ENCODE measurements at regions not wholly inside any gene's neighbourhood (a gene's known extent, or its start where the extent isn't known, plus 50 kb on each side); places are given as distances from the start of the nearest gene placed in this dataset.

DNA sequence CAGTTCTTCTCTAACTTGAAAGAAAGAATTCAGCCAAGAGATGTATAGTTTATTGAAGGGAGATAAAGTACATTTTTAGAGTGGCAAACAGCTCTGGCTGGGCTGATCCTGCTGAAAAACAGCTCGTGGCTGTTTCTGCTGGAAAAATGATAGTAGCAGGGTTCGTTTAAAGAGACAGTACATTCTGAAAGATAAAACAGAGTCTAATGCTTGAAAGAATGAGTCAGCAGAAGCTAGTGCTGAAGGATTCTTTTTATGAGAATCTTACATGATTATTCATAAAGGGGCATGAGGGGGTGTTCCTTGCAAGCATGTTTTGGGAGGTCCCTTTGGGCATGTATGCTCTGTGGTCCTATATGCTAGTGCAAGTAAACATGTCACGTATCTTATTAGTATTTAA, 790.0 kb downstream of the PCDH18 start:
- no peaks in the 10 kb centered on the region for H3K36me3 ChIP-seq (ENCODE audit: control insufficient read depth, insufficient read depth, low read length)
- peak; percentile 25 to 39 for DNase-seq (ENCODE audit: low read depth in 2 of 2)
- no peaks in the 10 kb centered on the region for H3K9me3 ChIP-seq (ENCODE audit: control insufficient read depth, insufficient read depth, low read depth, low read length)
- H3K27ac ChIP-seq (ENCODE audit: insufficient read depth, low read length), result no peak overlapping the region
- peak overlapping the region; percentile 41 for H2AFZ ChIP-seq (ENCODE audit: low read length)
- H3K4me2 ChIP-seq (ENCODE audit: extremely low read depth, insufficient read depth, low read length), result peak overlapping the region; percentile 45
- H3K4me1 ChIP-seq (ENCODE audit: control insufficient read depth, extremely low read depth, insufficient read depth, low read length), result no peaks in the 10 kb centered on the region
- no peak overlapping the region for H3K9ac ChIP-seq (ENCODE audit: insufficient read depth, low read length)
- H3K79me2 ChIP-seq (ENCODE audit: control insufficient read depth, insufficient read depth, low read length), result no peaks in the 10 kb centered on the region
- TF ChIP-seq, protein P1, sequence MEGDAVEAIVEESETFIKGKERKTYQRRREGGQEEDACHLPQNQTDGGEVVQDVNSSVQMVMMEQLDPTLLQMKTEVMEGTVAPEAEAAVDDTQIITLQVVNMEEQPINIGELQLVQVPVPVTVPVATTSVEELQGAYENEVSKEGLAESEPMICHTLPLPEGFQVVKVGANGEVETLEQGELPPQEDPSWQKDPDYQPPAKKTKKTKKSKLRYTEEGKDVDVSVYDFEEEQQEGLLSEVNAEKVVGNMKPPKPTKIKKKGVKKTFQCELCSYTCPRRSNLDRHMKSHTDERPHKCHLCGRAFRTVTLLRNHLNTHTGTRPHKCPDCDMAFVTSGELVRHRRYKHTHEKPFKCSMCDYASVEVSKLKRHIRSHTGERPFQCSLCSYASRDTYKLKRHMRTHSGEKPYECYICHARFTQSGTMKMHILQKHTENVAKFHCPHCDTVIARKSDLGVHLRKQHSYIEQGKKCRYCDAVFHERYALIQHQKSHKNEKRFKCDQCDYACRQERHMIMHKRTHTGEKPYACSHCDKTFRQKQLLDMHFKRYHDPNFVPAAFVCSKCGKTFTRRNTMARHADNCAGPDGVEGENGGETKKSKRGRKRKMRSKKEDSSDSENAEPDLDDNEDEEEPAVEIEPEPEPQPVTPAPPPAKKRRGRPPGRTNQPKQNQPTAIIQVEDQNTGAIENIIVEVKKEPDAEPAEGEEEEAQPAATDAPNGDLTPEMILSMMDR (conservative IDR thresholded peaks at IDR 0.05 in 1 of 2, IDR thresholded peaks at IDR 0.05 in 1 of 2; ENCODE audit: low read depth in 1 of 2, low read length in 2 of 2), result no peak
- TF ChIP-seq EZH2 (IDR thresholded peaks at IDR 0.05; ENCODE audit: low read length, missing control alignments), result no peak
- H3K4me3 ChIP-seq (replicated peaks in 1 of 4; ENCODE audit: control extremely low read depth in 1 of 4, insufficient read depth in 1 of 4, low read depth in 3 of 4, low read length in 4 of 4), result no peak overlapping the region
- H3K27me3 ChIP-seq (ENCODE audit: control insufficient read depth, insufficient read depth, low read length), result no peaks in the 10 kb centered on the region
- H4K20me1 ChIP-seq (ENCODE audit: control insufficient read depth, extremely low read depth, insufficient read depth, low read length), result no peaks in the 10 kb centered on the region

DNA sequence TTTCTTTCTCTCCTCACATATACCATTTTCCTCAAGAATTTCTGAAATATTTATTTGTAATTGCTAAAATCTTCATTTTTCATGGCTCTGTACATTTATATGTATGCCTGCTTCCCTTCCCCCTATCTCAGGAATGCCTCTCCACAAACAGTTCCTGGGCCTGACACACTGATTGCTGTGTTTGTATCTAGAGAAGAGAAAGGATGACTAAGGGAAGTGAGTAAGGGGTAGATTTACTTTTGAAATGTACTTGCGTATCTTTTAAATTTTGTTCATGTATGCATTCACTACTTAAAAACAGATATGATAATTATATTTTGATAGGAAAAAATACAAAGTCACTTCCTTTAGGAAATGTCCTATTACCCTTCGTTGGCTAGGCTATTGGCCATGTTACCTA, 790.8 kb downstream of the PCDH18 start:
- peak; percentile 26 to 38 for DNase-seq (ENCODE audit: low read depth in 2 of 2)
- H3K9ac ChIP-seq (ENCODE audit: insufficient read depth, low read length), result no peak overlapping the region
- no peak for TF ChIP-seq EZH2 (IDR thresholded peaks at IDR 0.05; ENCODE audit: low read length, missing control alignments)
- TF ChIP-seq, protein P1 (conservative IDR thresholded peaks at IDR 0.05 in 1 of 2, IDR thresholded peaks at IDR 0.05 in 1 of 2; ENCODE audit: low read depth in 1 of 2, low read length in 2 of 2), result no peak
- no peaks in the 10 kb centered on the region for H3K36me3 ChIP-seq (ENCODE audit: control insufficient read depth, insufficient read depth, low read length)
- H3K27ac ChIP-seq (ENCODE audit: insufficient read depth, low read length), result no peak overlapping the region
- H4K20me1 ChIP-seq (ENCODE audit: control insufficient read depth, extremely low read depth, insufficient read depth, low read length), result no peaks in the 10 kb centered on the region
- H3K9me3 ChIP-seq (ENCODE audit: control insufficient read depth, insufficient read depth, low read depth, low read length), result no peaks in the 10 kb centered on the region
- no peaks in the 10 kb centered on the region for H3K4me1 ChIP-seq (ENCODE audit: control insufficient read depth, extremely low read depth, insufficient read depth, low read length)
- H3K79me2 ChIP-seq (ENCODE audit: control insufficient read depth, insufficient read depth, low read length), result no peaks in the 10 kb centered on the region
- H3K27me3 ChIP-seq (ENCODE audit: control insufficient read depth, insufficient read depth, low read length), result no peaks in the 10 kb centered on the region
- no peak overlapping the region for H3K4me2 ChIP-seq (ENCODE audit: extremely low read depth, insufficient read depth, low read length)
- H3K4me3 ChIP-seq (replicated peaks in 1 of 4; ENCODE audit: control extremely low read depth in 1 of 4, insufficient read depth in 1 of 4, low read depth in 3 of 4, low read length in 4 of 4), result no peak overlapping the region
- no peak overlapping the region for H2AFZ ChIP-seq (ENCODE audit: low read length)

DNA sequence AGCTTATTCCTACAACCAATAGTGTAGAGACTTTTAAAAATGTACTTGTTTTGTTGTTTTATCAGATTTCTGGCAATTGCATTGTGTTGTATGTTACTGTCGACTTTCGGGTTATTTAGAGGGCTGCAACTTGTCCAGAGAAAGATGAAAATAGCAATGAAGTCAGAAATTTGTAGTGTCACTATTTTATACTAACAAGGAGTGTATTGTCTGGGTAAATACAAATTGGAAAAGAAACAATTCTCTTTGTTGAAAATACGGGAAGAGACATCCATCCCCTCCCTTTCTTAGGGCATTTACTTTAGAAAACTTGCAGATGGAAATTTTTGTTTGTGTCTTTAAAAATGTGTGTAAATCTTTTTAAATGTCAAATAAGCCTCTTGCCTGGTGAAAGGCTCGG, 792.0 kb downstream of the PCDH18 start:
- TF ChIP-seq, protein P1 (conservative IDR thresholded peaks at IDR 0.05 in 1 of 2, IDR thresholded peaks at IDR 0.05 in 1 of 2; ENCODE audit: low read depth in 1 of 2, low read length in 2 of 2), result no peak
- no peak for TF ChIP-seq EZH2 (IDR thresholded peaks at IDR 0.05; ENCODE audit: low read length, missing control alignments)
- H3K4me2 ChIP-seq (ENCODE audit: extremely low read depth, insufficient read depth, low read length), result no peak overlapping the region
- no peak overlapping the region for H3K9ac ChIP-seq (ENCODE audit: insufficient read depth, low read length)
- no peaks in the 10 kb centered on the region for H3K36me3 ChIP-seq (ENCODE audit: control insufficient read depth, insufficient read depth, low read length)
- no peaks in the 10 kb centered on the region for H3K27me3 ChIP-seq (ENCODE audit: control insufficient read depth, insufficient read depth, low read length)
- H4K20me1 ChIP-seq (ENCODE audit: control insufficient read depth, extremely low read depth, insufficient read depth, low read length), result no peaks in the 10 kb centered on the region
- H3K9me3 ChIP-seq (ENCODE audit: control insufficient read depth, insufficient read depth, low read depth, low read length), result no peaks in the 10 kb centered on the region
- H3K4me1 ChIP-seq (ENCODE audit: control insufficient read depth, extremely low read depth, insufficient read depth, low read length), result no peaks in the 10 kb centered on the region
- H3K79me2 ChIP-seq (ENCODE audit: control insufficient read depth, insufficient read depth, low read length), result no peaks in the 10 kb centered on the region
- DNase-seq (ENCODE audit: low read depth in 2 of 2), result no peak
- no peak overlapping the region for H3K27ac ChIP-seq (ENCODE audit: insufficient read depth, low read length)
- H2AFZ ChIP-seq (ENCODE audit: low read length), result no peak overlapping the region
- H3K4me3 ChIP-seq (replicated peaks in 1 of 4; ENCODE audit: control extremely low read depth in 1 of 4, insufficient read depth in 1 of 4, low read depth in 3 of 4, low read length in 4 of 4), result no peak overlapping the region

All from fibroblast of lung (primary cell).